Fibroblast of lung (primary cell): ENCODE measurements at regions not wholly inside any gene's neighbourhood (a gene's known extent, or its start where the extent isn't known, plus 50 kb on each side); places are given as distances from the start of the nearest gene placed in this dataset.

Source experiments
- CTCF ChIP-seq, 2 donors: IDR thresholded peaks in 1 of 2; conservative IDR thresholded peaks in 1 of 2; 1 replicate in 1 of 2; 2 replicates in 1 of 2; pipeline ENCODE4 v1.5.1; 2011 to 2012; ENCODE audit warnings: low read length in 2 of 2, control low read depth in 1 of 2, inconsistent platforms in 1 of 2, low read depth in 1 of 2, mild to moderate bottlenecking in 1 of 2
- EZH2 ChIP-seq: IDR thresholded peaks from 2 replicates; pipeline ENCODE4 v1.5.1; 2012; ENCODE audit warnings: low read length, control low read depth, mild to moderate bottlenecking; ENCODE audit errors: missing control alignments

DNA sequence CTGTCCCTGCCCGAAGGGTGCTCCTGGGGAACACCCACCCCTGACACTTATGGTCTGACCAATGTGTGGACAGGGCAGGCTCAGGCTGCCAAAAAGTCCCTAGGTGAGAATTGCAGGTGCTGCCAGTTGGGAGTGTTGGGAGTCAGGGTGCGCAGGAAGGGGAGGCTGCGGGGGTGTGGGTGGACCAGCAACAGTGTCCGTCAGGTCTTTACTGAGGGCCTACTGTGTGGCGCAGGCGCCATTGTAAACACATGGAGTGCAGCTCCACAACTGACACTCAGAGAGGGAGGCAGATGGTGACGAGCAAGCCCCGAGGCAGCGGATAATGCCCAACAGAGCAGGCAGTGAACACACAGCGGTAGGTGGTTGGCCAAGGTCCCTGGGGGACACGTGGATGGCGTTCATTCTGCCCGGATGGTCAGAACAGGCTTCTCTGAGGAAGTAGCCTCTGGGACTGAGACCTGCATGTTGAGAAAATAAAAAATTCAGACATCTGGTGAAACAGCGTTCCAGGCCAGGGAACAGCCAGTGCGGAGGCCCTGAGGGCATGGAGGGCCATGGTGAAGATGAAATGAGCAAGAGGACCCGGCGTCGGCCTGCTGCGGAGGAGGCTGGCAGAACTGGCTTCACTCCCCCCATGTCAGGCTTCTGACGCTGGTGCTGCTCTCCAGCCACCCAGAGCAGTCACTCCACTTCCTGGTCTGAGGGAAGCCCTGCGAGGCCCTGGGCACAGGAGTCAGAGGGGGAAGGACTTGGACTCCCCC is 136.2 kb upstream of the ZBTB40 start:
- TF ChIP-seq CTCF (conservative IDR thresholded peaks at IDR 0.05 in 1 of 2, IDR thresholded peaks at IDR 0.05 in 1 of 2; ENCODE audit: low read depth in 1 of 2, low read length in 2 of 2) (no peak), EZH2 (no peak)
